Neuronal stem cell (in vitro differentiated cells): ENCODE measurements at regions not wholly inside any gene's neighbourhood (a gene's known extent, or its start where the extent isn't known, plus 50 kb on each side); places are given as distances from the start of the nearest gene placed in this dataset.

Experiments
- DNase-seq: peaks from one replicate; pipeline ENCODE4 v3.0.0-alpha.2; 2013; ENCODE audit warnings: low spot score
- H2AFZ ChIP-seq: one replicate; pipeline ENCODE4 v1.6.1; 2013; ENCODE audit warnings: mild to moderate bottlenecking, low read length, inconsistent platforms
- H2AK5ac ChIP-seq: 2 replicates; pipeline ENCODE4 v1.6.1; 2013; ENCODE audit warnings: low read depth, mild to moderate bottlenecking, inconsistent platforms, low read length, moderate library complexity, mixed read lengths
- H2BK120ac ChIP-seq: 2 replicates; pipeline ENCODE4 v1.6.1; 2013; ENCODE audit warnings: low read depth, mild to moderate bottlenecking, inconsistent platforms, low read length, moderate library complexity, mixed read lengths
- H2BK12ac ChIP-seq: one replicate; pipeline ENCODE4 v1.6.1; 2013; ENCODE audit warnings: low read length, inconsistent platforms
- H2BK15ac ChIP-seq: 2 replicates; pipeline ENCODE4 v1.6.1; 2013; ENCODE audit warnings: mild to moderate bottlenecking, low read length, inconsistent platforms, mixed read lengths
- H2BK5ac ChIP-seq: one replicate; pipeline ENCODE4 v1.6.1; 2013; ENCODE audit warnings: inconsistent platforms, mild to moderate bottlenecking, low read length, moderate library complexity
- H3K14ac ChIP-seq: one replicate; pipeline ENCODE4 v1.6.1; 2013; ENCODE audit warnings: low read length, inconsistent platforms
- H3K18ac ChIP-seq: 2 replicates; pipeline ENCODE4 v1.6.1; 2013; ENCODE audit warnings: low read length, inconsistent platforms
- H3K23ac ChIP-seq: 2 replicates; pipeline ENCODE4 v1.6.1; 2013; ENCODE audit warnings: low read depth, mild to moderate bottlenecking, mixed read lengths, low read length, inconsistent platforms; ENCODE audit not compliant: poor library complexity
- H3K27ac ChIP-seq: replicated peaks from 3 replicates; pipeline ENCODE4 v1.5.1; 2013; ENCODE audit warnings: low read length, inconsistent platforms
- H3K27me3 ChIP-seq, 3 experiments: 2 replicates each; pipeline ENCODE4 v1.6.1; 2013; ENCODE audit warnings: low read length in 3 of 3, mild to moderate bottlenecking in 2 of 3, inconsistent platforms in 1 of 3, low read depth in 1 of 3, mixed read lengths in 1 of 3, moderate library complexity in 1 of 3; ENCODE audit not compliant: control insufficient read depth in 3 of 3, insufficient read depth in 3 of 3
- H3K36me3 ChIP-seq, 2 donors: replicated peaks in 1 of 2; 2 replicates each; pipeline ENCODE4 v1.6.1; 2013; ENCODE audit warnings: low read length in 2 of 2; ENCODE audit not compliant: control insufficient read depth in 2 of 2, insufficient read depth in 2 of 2
- H3K4ac ChIP-seq: 2 replicates; pipeline ENCODE4 v1.6.1; 2013; ENCODE audit warnings: inconsistent platforms, mild to moderate bottlenecking, low read length, moderate library complexity
- H3K4me1 ChIP-seq, 2 donors: 1 replicate in 1 of 2; 2 replicates in 1 of 2; pipeline ENCODE4 v1.6.1; 2013; ENCODE audit warnings: low read length in 2 of 2, low read depth in 1 of 2; ENCODE audit not compliant: control insufficient read depth in 2 of 2, insufficient read depth in 1 of 2
- H3K4me2 ChIP-seq: one replicate; pipeline ENCODE4 v1.6.1; 2013; ENCODE audit warnings: mild to moderate bottlenecking, low read length, inconsistent platforms; ENCODE audit not compliant: insufficient read depth, poor library complexity, severe bottlenecking
- H3K4me3 ChIP-seq, 2 donors: 2 replicates each; pipeline ENCODE4 v1.5.1; 2013; ENCODE audit warnings: low read length in 2 of 2, mild to moderate bottlenecking in 2 of 2, inconsistent platforms in 1 of 2, moderate library complexity in 1 of 2
- H3K79me1 ChIP-seq: one replicate; pipeline ENCODE4 v1.6.1; 2013; ENCODE audit warnings: low read depth, mild to moderate bottlenecking, inconsistent platforms, low read length, moderate library complexity
- H3K9ac ChIP-seq: one replicate; pipeline ENCODE4 v1.6.1; 2013; ENCODE audit warnings: mild to moderate bottlenecking, low read depth, low read length, inconsistent platforms; ENCODE audit not compliant: poor library complexity
- H3K9me3 ChIP-seq, 2 donors: replicated peaks in 1 of 2; 2 replicates each; pipeline versions ENCODE3 to v1.6.1; 2013; ENCODE audit warnings: low read length in 2 of 2, mild to moderate bottlenecking in 2 of 2, inconsistent platforms in 1 of 2, low read depth in 1 of 2, mixed read lengths in 1 of 2, moderate library complexity in 1 of 2; ENCODE audit not compliant: control insufficient read depth in 2 of 2, insufficient read depth in 1 of 2
- H4K8ac ChIP-seq: one replicate; pipeline ENCODE4 v1.6.1; 2013; ENCODE audit warnings: low read depth, mild to moderate bottlenecking, inconsistent platforms, low read length, moderate library complexity
- H4K91ac ChIP-seq: one replicate; pipeline ENCODE4 v1.6.1; 2013; ENCODE audit warnings: low read length, low read depth, mild to moderate bottlenecking, inconsistent platforms; ENCODE audit not compliant: poor library complexity
- WGBS, 2 donors: extraction: QIAGEN DNeasy Blood & Tissue Kit; methylation state at CpG; one replicate each; pipeline ENCODE4 v1.1.7; 2013; ENCODE audit warnings: missing lambda C conversion rate in 2 of 2, mixed read lengths in 1 of 2; ENCODE audit not compliant: insufficient read length in 2 of 2, insufficient replicate concordance in 1 of 2; ENCODE audit errors: extremely low coverage in 2 of 2; 5-methylcytosine and 5-hydroxymethylcytosine counted together

- H4K91ac ChIP-seq, result no peak overlapping the region
- peaks cover 0 to 1% of the 10 kb centered on the region in 2 donors for H3K4me1 ChIP-seq
- H4K8ac ChIP-seq, result no peak overlapping the region
- no peak overlapping the region for H3K9ac ChIP-seq
- H2AK5ac ChIP-seq, result no peak overlapping the region
- H2BK120ac ChIP-seq, result no peak overlapping the region
- peaks cover 0 to 2% (median 0%) of the 10 kb centered on the region in 3 experiments for H3K27me3 ChIP-seq
- H2AFZ ChIP-seq, result no peak overlapping the region
- WGBS, 2 donors, result 100% methylated on average over 1 to 2 of the region's 2 CpGs
- H3K9me3 ChIP-seq, result no peaks in the 10 kb centered on the region
- no peak overlapping the region for H3K4me3 ChIP-seq
- no peak overlapping the region for H3K14ac ChIP-seq
- no peak overlapping the region for H2BK15ac ChIP-seq
- no peak overlapping the region for H3K27ac ChIP-seq
- no peak overlapping the region for H3K23ac ChIP-seq
- H3K36me3 ChIP-seq, result no peaks in the 10 kb centered on the region
- DNase-seq, result no peak
- no peak overlapping the region for H2BK5ac ChIP-seq
- no peak overlapping the region for H2BK12ac ChIP-seq
- no peak overlapping the region for H3K4me2 ChIP-seq
- H3K18ac ChIP-seq, result no peak overlapping the region
- no peaks in the 10 kb centered on the region for H3K79me1 ChIP-seq
- H3K4ac ChIP-seq, result no peak overlapping the region
Observed at GRCh38 chr4:7118013-7118832, 50.4 kb upstream of the GRPEL1 start.
